ENCODE measurements at regions not wholly inside any gene's neighbourhood (a gene's known extent, or its start where the extent isn't known, plus 50 kb on each side); places are given as distances from the start of the nearest gene placed in this dataset.
A peak's percentile ranks its signal among the peaks of the same experiment; 100 is the strongest.

GRCh38 chr9:129377181-129377580 is 199.1 kb upstream of the IER5L start:
- DNase-seq: no peak

DNA sequence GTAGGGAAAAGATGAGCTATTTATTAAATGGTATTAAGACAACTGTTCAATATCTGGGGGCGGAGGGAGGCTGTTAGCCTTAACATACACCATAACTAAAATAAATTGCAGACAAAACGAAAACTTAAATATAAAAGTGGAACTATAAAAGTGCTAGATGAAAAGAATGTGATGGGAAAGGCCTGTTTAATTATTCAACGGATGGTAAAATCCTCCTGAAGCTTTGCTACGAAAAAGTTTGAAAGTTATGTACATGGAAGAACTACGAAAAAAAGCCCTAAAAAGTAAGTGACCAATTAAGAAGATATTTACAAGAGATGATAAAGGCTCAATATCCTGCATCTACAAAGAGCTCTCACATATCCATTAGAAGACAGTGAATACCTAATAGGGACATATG is 197.8 kb upstream of the IER5L start:
- DNase-seq: no peak

- no peak for DNase-seq
These were observed 196.6 kb upstream of the IER5L start for GRCh38 chr9:129374651-129375050.

GRCh38 chr9:129374231-129374630 is 196.2 kb upstream of the IER5L start:
- no peak for DNase-seq

DNA sequence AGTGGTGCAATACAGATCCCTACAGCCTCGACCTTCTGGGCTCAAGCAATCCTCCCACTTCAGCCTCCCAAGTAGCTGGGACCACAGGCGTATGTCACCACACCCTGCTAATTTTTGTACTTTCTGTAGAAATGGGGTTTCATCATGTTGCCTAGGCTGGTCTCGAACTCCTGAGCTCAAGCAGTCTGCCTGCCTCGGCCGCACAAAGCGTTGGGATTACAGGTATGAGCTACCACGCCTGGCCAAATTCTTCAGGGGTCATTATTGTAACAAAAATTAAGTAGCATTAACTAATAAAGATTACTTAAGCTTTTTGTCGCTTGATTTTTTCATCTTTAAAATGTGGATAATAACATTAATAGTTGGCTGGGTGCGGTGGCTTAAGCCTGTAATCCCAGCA is 195.3 kb upstream of the IER5L start:
- DNase-seq: no peak

GRCh38 chr9:129370770-129371169 is 192.7 kb upstream of the IER5L start:
- no peak for DNase-seq

GRCh38 chr9:129368444-129368978 is 190.4 kb upstream of the IER5L start:
- no peak for DNase-seq

DNA sequence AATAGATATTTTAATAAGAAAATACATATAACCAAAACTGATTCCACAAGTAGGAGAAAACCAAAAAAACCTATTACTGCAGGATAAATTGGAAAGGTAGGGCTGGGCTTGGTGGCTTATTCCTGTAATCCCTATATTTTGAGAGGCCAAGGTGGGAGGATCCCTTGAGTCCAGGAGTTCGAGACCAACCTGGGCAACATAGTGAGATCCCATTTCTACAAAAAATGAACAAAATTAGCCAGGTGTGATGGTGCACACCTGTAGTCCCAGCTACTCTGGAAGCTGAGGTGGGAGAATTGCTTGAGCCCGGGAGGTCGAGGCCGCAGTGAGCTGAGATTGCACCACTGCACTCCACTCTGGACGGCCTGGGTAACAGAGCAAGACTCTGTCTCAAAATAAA is 189.2 kb upstream of the IER5L start:
- DNase-seq: no peak

GRCh38 chr9:129365196-129365595 is 187.1 kb upstream of the IER5L start:
- DNase-seq: no peak

DNA sequence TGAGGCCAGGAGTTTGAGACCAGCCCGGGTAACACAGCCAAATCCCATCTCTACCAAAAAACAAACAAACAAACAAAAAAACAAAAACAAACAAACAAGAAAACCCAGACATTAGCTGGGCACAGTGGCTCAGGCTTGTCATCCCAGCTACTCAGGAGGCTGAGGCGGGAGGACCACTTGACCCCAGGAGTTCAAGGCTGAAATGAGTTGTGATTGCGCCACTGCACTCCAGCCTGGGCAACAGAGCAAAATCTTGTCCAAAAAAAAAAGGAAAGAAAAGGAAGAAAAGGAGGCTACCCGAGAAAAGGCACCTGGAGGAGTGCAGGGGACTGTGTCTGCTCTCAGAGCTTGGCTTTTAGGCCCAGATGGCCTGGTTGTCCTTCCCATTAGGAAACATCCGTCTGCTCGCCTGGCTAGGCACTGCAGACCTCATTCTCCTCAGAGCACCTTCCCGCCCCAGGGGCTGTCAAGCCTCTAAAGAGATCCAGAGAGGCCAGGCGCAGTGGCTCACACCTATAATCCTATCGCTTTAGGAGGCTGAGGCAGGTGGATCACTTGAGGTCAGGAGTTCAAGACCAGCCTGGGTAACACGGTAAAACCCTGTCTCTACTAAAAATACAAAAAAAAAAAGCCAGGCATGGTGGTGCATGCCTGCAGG is 185.3 kb upstream of the IER5L start:
- no peak for DNase-seq

DNA sequence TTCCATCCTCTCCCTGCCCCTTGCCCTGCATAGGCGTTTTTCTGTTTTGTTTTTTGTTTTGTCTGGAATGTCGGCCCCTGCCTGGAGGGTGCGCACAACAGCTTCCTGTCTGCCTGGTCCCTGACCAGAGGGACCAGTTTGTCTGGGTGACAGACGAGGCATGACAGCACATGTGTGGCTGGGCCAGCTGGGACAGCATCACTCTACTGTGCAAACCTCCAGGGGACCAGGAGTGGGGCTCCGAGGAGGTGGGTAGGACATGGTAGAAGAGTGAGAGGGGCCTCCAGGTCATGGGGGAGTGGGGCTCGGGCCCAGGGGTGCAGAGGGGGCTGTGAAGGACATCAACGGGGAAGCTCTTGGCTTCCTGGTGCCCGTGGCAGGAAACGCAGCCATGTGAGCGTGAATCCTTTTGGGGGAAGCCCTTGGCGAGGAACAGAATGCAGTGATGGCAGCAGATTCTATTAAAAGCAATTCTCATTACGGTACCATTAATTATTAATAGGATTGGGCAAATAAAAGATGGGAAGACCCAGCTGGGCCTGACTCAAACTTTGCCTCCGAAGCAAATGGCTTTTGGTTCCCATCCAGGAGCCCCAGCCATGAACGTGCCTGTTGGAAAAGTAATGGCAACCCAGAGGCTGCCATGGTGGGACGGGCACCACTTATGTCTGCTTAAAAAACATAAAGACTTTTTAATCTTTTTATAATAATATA is 184.4 kb upstream of the IER5L start:
- DNase-seq: no peak

- DNase-seq: no peak
These were observed 183.1 kb upstream of the IER5L start for GRCh38 chr9:129361196-129361595.

DNA sequence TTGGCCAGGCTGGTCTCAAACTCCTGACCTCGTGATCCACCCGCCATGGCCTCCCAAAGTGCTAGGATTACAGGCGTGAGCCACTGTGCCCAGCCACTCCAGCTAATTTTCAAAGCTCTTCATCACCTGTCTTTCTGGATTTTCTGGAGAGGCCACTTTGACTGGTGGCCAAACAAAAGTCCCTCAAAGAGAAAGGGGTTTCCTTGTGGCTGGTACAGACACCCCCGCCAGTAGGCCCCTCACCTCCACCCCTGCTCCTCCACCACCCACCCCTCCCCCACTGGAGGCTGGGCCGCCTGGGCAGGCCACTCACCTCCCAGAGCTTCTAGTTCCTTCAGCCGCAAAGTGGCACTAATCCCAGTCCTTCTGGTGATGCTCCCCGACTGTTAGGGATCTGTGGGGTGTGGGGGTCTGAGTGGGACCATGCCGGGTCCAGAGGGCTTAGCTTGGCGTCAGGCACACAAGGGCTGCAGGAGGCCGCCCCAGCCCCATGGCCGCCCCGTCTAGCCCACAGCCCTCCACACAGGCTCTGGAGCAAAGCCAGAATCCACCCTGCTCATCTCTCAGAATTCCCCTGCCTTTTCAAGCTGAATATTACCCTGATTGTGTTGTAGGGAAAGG is 182.0 kb upstream of the IER5L start:
- no peak for DNase-seq

- DNase-seq: no peak
These were observed 181.2 kb upstream of the IER5L start for GRCh38 chr9:129359162-129359811.

GRCh38 chr9:129358621-129359154 is 180.6 kb upstream of the IER5L start:
- no peak for DNase-seq

DNA sequence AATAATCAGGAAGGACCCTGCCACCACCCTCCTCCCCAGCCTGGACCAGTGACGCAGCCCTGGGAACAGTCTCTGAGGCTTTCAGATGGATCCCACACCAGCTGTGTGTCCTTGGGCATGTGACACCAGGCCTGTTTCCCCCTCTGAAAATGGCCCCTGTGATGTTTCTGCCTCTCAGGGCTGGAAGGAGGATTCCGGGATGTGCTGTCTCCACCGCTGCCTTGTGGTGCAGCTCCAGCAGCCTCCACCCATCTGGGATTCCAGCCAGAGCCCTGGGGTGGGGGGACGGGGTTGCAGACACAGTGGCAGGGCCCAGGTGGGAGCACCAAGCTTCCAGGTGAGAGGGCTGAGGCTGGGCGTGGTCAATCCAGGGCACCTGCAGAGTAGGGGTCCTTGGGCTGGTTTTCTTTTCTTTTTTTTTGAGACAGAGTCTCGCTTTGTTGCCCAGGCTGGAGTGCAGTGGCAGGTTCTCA is 179.7 kb upstream of the IER5L start:
- DNase-seq: no peak

DNA sequence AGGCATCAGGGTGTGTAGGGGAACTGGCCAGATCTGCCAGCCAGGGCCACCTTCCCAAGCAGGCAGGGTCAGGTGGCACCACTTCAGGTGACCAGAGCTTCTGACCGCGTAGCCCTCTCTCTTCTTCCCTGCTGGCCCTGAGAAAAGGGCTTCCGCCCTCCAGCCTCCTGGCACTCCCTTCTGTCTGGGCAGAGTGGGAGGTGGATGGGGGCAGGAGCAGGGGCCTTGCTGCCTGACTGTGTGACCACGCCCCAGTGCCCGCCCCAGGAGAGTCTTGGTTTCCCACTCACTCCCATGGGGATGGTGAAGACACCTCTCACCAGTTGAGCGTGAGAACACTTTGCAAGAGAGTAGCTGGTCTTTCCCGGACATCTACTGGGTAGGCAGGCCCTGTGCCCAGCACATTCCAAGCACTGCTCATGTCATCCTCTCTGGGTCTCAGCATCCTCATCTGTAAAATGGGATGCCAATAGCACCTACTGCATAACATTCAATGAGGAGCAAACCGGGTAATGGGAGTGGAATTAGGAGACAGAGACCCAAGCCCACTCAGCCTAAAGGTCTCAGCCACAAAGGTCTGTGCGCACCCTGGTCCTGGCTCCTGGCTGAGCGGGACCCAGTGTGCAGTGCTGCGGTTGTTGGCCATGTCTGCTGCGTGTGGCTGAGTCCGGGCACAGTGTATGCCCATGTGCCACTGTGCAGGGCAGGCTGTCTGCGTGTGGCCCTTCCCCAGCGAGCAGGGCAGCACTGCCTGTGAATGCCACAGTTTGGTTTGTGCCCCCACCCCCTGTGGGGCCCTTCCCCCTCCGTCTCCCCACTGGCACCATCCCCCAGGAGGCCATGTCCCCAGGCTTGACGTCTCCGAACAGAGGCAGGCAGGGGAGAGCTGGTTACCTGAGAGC is 179.1 kb upstream of the IER5L start:
- DNase-seq: no peak

GRCh38 chr9:129355631-129356030 is 177.6 kb upstream of the IER5L start:
- DNase-seq: no peak

GRCh38 chr9:129354498-129354897 is 176.4 kb upstream of the IER5L start:
- DNase-seq: no peak

DNA sequence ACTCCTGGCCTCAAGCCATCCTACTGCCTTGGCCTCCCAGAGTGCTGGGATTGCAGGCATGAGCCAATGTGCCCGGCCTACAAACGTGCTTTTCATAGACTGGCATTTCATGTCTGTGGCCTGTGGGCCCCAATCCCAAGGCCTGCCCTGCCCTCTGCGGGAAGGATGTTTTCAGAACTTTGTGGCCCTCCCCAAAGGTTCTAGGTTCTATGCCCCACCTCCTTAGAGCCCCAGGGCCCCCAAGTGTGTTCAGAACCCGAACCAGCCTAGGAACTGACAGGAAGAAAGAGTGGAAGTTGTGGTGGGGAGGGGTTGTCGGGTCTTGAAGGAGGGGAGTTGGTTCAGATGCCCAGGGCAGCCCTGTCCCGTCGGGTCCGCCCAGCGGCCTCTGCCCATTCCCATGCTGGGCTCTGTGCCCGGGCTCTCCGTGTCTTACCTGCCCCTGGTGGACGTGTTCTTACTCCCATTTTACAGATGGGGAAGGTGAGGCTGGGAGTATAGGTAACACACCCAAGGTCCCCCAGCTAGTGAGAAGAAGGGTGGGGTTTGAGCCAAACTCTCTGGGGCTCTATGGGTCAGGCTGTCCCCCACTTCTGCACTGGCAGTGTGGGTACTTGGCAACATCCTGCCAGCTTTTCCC is 175.8 kb upstream of the IER5L start:
- DNase-seq: no peak

DNA sequence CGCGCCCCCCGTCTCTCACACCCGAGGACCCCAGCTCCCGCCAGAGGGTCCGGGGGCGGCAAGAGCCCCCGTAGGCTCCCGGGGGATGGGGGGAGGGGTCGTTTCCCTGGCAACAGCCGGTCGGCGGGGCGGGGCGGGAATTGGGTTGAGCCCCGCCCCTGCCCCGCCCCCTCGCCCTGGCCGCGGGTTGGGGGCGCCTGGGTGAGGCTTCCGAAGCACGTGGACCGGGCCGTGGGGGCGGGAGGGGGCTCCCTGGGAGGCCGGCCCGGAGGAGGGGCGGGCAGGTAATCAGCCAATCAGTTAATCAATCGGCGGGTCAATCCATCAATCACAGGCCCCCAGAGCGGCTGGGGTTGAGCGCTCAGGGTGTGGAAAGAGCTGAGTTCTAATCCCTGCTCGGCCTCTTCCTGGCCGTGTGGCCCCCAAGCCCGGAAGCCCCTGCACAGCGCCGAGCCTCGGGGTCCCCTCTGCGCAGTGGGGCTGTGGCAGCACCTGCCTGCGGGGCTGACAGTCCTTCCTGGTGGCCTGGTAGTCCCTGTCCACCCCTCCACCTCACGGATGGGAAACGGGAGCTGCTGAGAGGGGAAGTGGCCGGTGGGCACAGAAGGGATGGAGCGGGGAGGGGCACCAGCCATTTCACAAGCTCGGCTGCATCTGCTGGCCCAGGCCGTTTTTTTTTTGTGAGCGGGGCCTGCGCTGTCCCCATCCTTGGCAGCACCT is 174.2 kb upstream of the IER5L start:
- peak; percentile 36 for DNase-seq

Data from NCI-H2227 treated with DMSO at 0.1 percent for 48 hours (cell line).